ENCODE measurements at regions not wholly inside any gene's neighbourhood (a gene's known extent, or its start where the extent isn't known, plus 50 kb on each side); places are given as distances from the start of the nearest gene placed in this dataset.
A peak's percentile ranks its signal among the peaks of the same experiment; 100 is the strongest.
"Not testable (repeated sequence)": the region's sequence is repeated elsewhere in the genome, so short reads cannot be mapped to it uniquely, and the experiment has no call there.

- DNase-seq (ENCODE audit: low spot score): no peak
Measured at GRCh38 chr6:101113468-101114260, 232.5 kb upstream of the ASCC3 start.

GRCh38 chr6:101114703-101115102 lies 233.6 kb upstream of the ASCC3 start:
- peak; percentile 54 for DNase-seq (ENCODE audit: low spot score)

DNA sequence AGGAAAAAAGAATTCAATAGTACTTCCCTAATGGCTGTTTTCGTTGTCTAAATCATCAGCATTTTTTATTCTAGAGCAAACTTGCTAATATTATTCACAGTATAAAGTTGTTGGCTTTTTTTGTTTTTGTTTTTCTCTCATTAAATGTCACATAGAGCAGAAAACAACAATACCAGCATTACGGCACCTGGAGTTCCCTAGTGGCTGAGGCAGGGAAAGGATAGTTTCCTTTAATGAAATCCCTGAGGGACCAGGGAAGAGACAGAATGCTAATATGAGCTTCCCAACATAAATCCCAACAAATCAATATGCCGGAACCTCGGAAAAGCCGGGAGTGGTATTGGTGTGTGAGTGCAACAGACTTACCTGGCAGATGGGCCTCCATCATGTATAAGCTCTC lies 235.2 kb upstream of the ASCC3 start:
- no peak for DNase-seq (ENCODE audit: low spot score)

- peak; percentile 18 for DNase-seq (ENCODE audit: low spot score)
Measured at GRCh38 chr6:101117393-101118135, 236.4 kb upstream of the ASCC3 start.

DNA sequence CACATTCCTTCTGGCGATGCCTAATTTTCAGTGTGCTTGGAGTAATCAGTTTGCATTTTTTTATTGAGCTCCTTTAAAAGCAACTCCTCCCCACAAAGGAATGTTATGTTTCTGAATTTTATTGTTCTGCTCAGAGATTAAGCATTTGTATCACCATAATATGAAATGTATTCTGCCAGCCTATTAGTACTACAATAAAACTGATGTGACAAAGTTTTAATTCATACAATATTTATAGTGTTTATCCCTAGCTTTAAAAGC lies 236.9 kb upstream of the ASCC3 start:
- DNase-seq (ENCODE audit: low spot score): no peak

DNA sequence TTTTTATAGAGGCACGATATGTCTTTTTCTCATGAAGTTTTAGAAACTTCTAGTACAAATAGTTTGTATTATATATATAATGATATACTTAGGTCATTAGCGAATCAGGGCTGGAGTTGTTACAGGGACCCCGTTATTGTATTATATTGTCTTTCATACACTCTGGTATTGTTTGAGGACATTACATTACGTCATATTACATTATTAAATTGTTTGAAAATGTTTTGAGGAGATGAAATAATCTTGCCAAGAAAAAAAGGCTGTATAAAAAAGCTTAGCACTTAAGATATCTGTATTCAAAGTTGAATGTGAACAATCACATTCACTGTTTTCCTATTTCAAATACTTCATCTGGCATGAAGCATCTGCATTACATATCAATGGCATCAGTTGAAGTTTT lies 239.6 kb upstream of the ASCC3 start:
- no peak for DNase-seq (ENCODE audit: low spot score)

- no peak for DNase-seq (ENCODE audit: low spot score)
Measured at GRCh38 chr6:101125380-101125971, 244.3 kb upstream of the ASCC3 start.

GRCh38 chr6:101126501-101126900 lies 245.4 kb upstream of the ASCC3 start:
- DNase-seq (ENCODE audit: low spot score): no peak

DNA sequence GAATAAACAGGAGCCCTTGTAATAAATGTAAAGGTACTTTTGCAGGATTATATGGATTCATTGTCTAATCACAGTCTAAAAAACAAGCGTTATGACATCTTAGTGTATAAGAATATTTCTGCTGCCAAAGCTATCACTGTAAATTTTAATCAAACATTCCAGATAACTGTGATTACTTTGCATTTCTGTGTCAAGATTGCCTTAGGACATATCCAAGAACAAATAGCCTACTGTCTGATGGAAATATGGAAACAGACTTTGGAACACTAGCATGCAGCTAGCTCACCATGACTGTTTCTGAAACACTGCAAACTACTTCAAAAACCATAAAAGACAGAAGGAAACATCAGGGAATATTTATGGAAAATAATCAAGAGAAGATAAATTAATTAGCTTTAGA lies 248.7 kb upstream of the ASCC3 start:
- DNase-seq (ENCODE audit: low spot score): no peak

DNA sequence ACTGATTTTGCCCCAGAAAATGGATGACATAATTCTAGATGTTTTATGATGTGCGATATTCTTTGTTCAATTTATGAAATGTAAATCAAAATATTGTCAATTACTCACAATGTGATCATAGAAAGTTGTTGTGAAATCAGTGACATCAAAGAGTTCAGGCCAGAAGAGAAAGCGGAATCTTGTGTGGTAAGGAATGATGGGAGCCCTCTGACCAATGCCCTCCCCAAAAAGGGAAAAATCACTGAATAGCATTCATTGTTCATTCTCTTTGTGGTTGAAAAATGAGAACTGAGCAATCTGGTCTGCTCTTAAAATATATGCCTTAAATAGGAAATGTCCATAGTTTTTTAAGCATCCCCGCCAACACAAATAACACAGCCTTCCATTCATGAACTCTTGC lies 247.1 kb upstream of the GRIK2 start:
- no peak for DNase-seq (ENCODE audit: low spot score)

GRCh38 chr6:101150226-101150625 lies 243.3 kb upstream of the GRIK2 start:
- DNase-seq (ENCODE audit: low spot score): no peak

- DNase-seq (ENCODE audit: low spot score): not testable (repeated sequence)
Measured at GRCh38 chr6:101157638-101158037, 235.9 kb upstream of the GRIK2 start.

- no peak for DNase-seq (ENCODE audit: low spot score)
Measured at GRCh38 chr6:101163611-101164010, 229.9 kb upstream of the GRIK2 start.

DNA sequence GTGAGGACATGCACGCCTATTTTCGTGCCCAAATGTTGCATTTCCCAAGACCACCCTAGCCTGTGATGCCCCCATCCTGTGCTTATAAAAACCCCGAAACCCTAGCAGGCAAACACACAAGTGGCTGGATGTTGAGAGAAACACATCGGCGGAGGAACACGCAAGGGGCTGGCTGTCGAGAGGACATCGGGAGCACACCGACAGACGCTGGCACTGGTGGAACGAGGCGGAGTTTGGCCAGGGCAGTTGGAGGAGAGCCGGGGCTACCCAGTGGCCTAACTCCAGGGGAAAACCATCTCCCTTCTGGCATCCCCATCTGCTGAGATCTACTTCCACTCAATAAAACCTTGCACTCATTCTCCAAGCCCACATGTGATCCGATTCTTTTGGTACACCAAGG lies 225.9 kb upstream of the GRIK2 start:
- DNase-seq (ENCODE audit: low spot score): no peak

DNA sequence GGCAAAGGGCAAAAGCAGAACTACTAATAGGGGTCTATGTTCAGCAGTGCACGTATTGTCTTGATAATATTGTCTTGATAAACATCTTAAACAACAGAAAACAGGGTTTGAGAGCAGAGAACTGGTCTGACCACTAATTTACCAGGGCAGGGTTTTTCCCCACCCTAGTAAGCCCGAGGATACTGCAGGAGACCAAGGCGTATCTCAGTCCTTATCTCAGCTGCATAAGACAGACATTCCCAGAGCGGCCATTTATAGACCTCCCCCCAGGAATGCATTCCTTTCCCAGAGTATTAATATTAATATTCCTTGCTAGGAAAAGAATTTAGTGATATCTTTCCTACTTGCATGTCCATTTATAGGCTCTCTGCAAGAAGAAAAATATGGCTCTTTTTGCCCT lies 222.5 kb upstream of the GRIK2 start:
- not testable (repeated sequence) for DNase-seq (ENCODE audit: low spot score)

- no peak for DNase-seq (ENCODE audit: low spot score)
Measured at GRCh38 chr6:101178748-101179147, 214.8 kb upstream of the GRIK2 start.

- DNase-seq (ENCODE audit: low spot score): no peak
Measured at GRCh38 chr6:101181006-101181405, 212.5 kb upstream of the GRIK2 start.

DNA sequence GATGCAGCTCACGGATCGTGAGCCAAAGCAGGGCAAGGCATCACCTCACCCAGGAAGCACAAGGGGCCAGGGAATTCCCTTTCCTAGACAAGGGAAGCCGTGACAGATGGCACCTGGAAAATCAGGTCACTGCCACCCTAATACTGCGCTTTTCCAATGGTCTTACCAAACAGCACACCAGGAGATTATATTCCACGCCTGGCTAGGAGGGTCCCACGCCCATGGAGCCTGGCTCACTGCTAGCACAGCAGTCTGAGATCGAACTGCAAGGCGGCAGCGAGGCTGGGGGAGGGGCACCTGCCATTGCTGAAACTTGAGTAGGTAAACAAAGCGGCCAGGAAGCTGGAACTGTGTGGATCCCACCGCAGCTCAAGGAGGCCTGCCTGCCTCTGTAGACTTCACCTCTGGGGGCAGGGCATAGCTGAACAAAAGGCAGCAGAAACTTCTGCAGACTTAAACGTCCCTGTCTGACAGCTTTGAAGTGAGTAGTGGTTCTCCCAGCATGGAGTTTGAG lies 205.2 kb upstream of the GRIK2 start:
- DNase-seq (ENCODE audit: low spot score): not testable (repeated sequence)

DNA sequence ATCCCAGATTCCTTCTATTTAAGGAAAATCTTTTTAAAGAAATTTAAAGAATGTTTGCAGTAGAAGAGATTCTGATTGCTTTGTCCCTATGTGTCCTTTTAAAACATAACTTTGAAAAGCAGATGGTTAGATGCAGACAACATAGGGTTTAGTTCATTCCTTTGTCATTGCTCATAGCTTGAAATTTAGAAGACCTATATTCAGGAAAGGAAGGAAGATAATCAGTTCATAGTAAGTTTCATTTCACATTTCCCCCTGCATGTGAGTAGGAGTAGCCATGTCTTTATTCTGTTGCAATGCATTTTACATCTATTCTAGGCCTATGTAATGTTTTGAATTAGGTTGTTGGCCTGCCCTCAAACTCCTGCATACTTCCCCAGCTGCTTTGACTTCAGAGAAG lies 197.9 kb upstream of the GRIK2 start:
- DNase-seq (ENCODE audit: low spot score): peak; percentile 55

DNA sequence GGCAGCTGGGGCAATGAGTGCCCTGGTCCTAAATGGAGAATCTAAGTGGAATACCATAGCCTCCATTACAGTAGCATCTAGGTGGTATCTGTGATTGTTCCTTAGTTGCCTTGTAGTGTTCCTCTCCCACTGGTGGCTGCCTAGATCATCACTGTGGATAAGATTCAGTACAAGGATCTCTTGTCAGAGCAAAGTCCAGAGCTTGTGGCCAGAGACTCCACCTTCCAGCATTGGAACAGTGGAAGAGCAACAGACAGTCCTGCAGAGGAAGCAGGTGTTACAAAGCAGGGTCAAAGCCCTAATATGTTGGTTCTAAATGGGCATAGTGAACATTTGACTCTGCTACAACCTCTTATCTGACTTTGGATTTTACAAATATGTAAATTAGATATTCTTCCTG lies 194.1 kb upstream of the GRIK2 start:
- DNase-seq (ENCODE audit: low spot score): no peak

DNA sequence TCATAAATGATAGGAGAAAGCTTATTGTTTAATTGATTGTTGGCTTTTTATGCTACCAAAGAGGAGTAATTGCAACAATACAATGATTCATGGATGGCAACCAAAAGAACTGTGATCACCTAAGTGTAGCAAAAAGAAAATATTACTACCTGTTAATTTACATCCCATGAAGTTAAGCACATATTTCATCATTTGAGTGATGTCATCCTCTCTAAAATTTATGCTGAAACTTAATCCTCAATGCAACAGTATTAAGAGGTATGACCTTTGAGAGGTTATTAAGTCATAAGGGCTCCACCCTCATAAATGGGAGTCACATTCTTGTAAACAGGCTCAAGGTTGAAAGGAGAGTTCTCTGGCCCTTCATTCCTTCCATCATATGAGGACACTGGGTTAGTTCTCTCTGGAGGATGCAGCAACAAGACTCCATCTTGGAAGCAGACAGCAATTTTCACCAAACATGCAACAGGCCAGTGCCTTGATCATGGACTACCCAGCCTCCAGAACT lies 190.6 kb upstream of the GRIK2 start:
- no peak for DNase-seq (ENCODE audit: low spot score)

- DNase-seq (ENCODE audit: low spot score): no peak
Measured at GRCh38 chr6:101203664-101204063, 189.8 kb upstream of the GRIK2 start.

- DNase-seq (ENCODE audit: low spot score): no peak
Measured at GRCh38 chr6:101208152-101208551, 185.4 kb upstream of the GRIK2 start.

Data from umbilical cord (tissue), 1 donor.